ENCODE measurements at regions not wholly inside any gene's neighbourhood (a gene's known extent, or its start where the extent isn't known, plus 50 kb on each side); places are given as distances from the start of the nearest gene placed in this dataset.

GRCh38 chr18:56161566-56162260 lies 476.7 kb downstream of the TXNL1 start:
- Histone ChIP-seq H3K4me1 (ENCODE audit: control insufficient read depth, insufficient read depth, low read length) (peaks cover under 1% of the 10 kb centered on the region), H3K27me3 (ENCODE audit: control insufficient read depth in 1 of 2, insufficient read depth in 2 of 2, low read length in 2 of 2) (no peaks in the 10 kb centered on the region), H3K4me3 (ENCODE audit: low read length in 2 of 2) (no peak overlapping the region), H3K9me3 (ENCODE audit: control insufficient read depth in 2 of 2, low read length in 2 of 2) (no peaks in the 10 kb centered on the region), H3K36me3 (ENCODE audit: control insufficient read depth in 2 of 2, insufficient read depth in 2 of 2, low read length in 2 of 2) (no peaks in the 10 kb centered on the region), H3K9ac (ENCODE audit: low read length in 2 of 2) (no peak overlapping the region), H3K27ac (ENCODE audit: low read length) (no peak overlapping the region)

- H3K4me3 ChIP-seq (ENCODE audit: low read length in 2 of 2): no peak overlapping the region
- no peak overlapping the region for H3K27ac ChIP-seq (ENCODE audit: low read length)
- no peaks in the 10 kb centered on the region for H3K9me3 ChIP-seq (ENCODE audit: control insufficient read depth in 2 of 2, low read length in 2 of 2)
- H3K9ac ChIP-seq (ENCODE audit: low read length in 2 of 2): no peak overlapping the region
- no peaks in the 10 kb centered on the region for H3K4me1 ChIP-seq (ENCODE audit: control insufficient read depth, insufficient read depth, low read length)
- no peaks in the 10 kb centered on the region for H3K27me3 ChIP-seq (ENCODE audit: control insufficient read depth in 1 of 2, insufficient read depth in 2 of 2, low read length in 2 of 2)
- H3K36me3 ChIP-seq (ENCODE audit: control insufficient read depth in 2 of 2, insufficient read depth in 2 of 2, low read length in 2 of 2): no peaks in the 10 kb centered on the region
Observed at GRCh38 chr18:56158676-56159075, 479.7 kb downstream of the TXNL1 start.

GRCh38 chr18:56157541-56157940 lies 480.9 kb downstream of the TXNL1 start:
- no peak overlapping the region for H3K4me3 ChIP-seq (ENCODE audit: low read length in 2 of 2)
- H3K9me3 ChIP-seq (ENCODE audit: control insufficient read depth in 2 of 2, low read length in 2 of 2): no peaks in the 10 kb centered on the region
- no peak overlapping the region for H3K9ac ChIP-seq (ENCODE audit: low read length in 2 of 2)

DNA sequence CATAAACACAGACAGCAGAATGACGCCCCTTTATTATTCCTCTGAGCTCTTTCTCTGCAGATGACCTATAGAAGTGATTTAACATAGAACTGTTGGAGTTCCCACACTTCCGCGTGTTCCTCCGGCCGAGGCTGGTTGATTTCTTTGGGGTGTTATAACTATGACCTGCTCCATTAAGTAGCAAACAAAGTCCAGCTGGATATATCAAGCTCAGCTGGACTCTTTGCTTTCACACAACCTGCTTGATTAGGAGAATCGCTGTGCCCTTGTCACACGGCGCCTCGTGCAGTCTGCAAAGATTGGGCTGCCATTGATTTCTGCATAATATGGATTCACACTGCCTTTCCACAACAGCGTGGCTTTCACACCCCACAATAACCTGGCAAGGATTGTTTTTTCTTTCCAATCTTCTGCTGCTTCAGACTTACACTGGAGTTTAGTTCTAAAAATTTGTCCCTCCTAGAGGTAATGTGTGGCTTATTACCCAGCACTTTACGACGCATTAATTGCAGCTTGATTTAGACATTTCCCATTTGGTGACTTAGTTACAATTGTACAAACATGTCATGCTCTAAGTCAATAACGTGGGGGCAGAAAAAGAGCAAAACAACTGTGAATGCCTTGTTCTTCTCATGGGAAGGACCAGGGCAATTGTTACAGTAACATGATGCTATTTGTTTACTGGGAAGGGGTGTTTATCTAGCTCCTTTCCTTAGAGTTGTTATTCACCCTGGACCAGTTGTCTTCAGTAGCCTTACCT lies 485.7 kb downstream of the TXNL1 start:
- Histone ChIP-seq H3K9ac (ENCODE audit: low read length in 2 of 2) (no peak overlapping the region), H3K27ac (ENCODE audit: low read length) (no peak overlapping the region), H3K4me1 (ENCODE audit: control insufficient read depth, insufficient read depth, low read length) (no peaks in the 10 kb centered on the region), H3K9me3 (ENCODE audit: control insufficient read depth in 2 of 2, low read length in 2 of 2) (no peaks in the 10 kb centered on the region), H3K36me3 (ENCODE audit: control insufficient read depth in 2 of 2, insufficient read depth in 2 of 2, low read length in 2 of 2) (no peaks in the 10 kb centered on the region), H3K4me3 (ENCODE audit: low read length in 2 of 2) (no peak overlapping the region), H3K27me3 (ENCODE audit: control insufficient read depth in 1 of 2, insufficient read depth in 2 of 2, low read length in 2 of 2) (no peaks in the 10 kb centered on the region)

More at GRCh38 chr18:56157541-56157940, 480.9 kb downstream of the TXNL1 start:
- H3K36me3 ChIP-seq (ENCODE audit: control insufficient read depth in 2 of 2, insufficient read depth in 2 of 2, low read length in 2 of 2): no peaks in the 10 kb centered on the region
- no peaks in the 10 kb centered on the region for H3K27me3 ChIP-seq (ENCODE audit: control insufficient read depth in 1 of 2, insufficient read depth in 2 of 2, low read length in 2 of 2)
- H3K4me1 ChIP-seq (ENCODE audit: control insufficient read depth, insufficient read depth, low read length): no peaks in the 10 kb centered on the region
- no peak overlapping the region for H3K27ac ChIP-seq (ENCODE audit: low read length)

DNA sequence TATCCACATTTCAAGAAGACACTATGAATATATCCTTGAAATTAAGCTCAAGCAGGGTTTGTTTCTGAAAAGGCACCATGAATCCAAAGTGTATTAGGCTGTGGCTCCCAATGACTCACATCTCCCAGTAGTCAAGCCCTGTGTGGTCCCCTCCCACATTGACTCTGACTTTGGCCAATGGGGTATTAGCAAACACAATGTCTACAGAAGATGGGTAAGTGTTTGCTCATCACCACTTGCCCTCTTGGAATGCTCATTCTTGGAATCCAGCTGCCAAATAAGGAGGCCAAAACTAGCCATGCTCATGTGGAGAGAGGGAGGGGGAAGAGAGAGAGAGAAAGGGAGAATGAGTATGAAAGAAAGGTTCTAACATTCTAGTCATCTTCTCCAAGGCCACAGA lies 490.0 kb downstream of the TXNL1 start:
- no peak overlapping the region for H3K27ac ChIP-seq (ENCODE audit: low read length)
- H3K4me3 ChIP-seq (ENCODE audit: low read length in 2 of 2): no peak overlapping the region
- H3K36me3 ChIP-seq (ENCODE audit: control insufficient read depth in 2 of 2, insufficient read depth in 2 of 2, low read length in 2 of 2): no peaks in the 10 kb centered on the region
- H3K9me3 ChIP-seq (ENCODE audit: control insufficient read depth in 2 of 2, low read length in 2 of 2): no peaks in the 10 kb centered on the region
- no peak overlapping the region for H3K9ac ChIP-seq (ENCODE audit: low read length in 2 of 2)
- H3K27me3 ChIP-seq (ENCODE audit: control insufficient read depth in 1 of 2, insufficient read depth in 2 of 2, low read length in 2 of 2): no peaks in the 10 kb centered on the region
- no peaks in the 10 kb centered on the region for H3K4me1 ChIP-seq (ENCODE audit: control insufficient read depth, insufficient read depth, low read length)

- Histone ChIP-seq H3K36me3 (ENCODE audit: control insufficient read depth in 2 of 2, insufficient read depth in 2 of 2, low read length in 2 of 2) (no peaks in the 10 kb centered on the region), H3K27me3 (ENCODE audit: control insufficient read depth in 1 of 2, insufficient read depth in 2 of 2, low read length in 2 of 2) (no peaks in the 10 kb centered on the region), H3K9ac (ENCODE audit: low read length in 2 of 2) (no peak overlapping the region), H3K27ac (ENCODE audit: low read length) (no peak overlapping the region), H3K9me3 (ENCODE audit: control insufficient read depth in 2 of 2, low read length in 2 of 2) (no peaks in the 10 kb centered on the region), H3K4me1 (ENCODE audit: control insufficient read depth, insufficient read depth, low read length) (no peaks in the 10 kb centered on the region), H3K4me3 (ENCODE audit: low read length in 2 of 2) (no peak overlapping the region)
Observed at GRCh38 chr18:56146565-56146964, 491.8 kb downstream of the TXNL1 start.

DNA sequence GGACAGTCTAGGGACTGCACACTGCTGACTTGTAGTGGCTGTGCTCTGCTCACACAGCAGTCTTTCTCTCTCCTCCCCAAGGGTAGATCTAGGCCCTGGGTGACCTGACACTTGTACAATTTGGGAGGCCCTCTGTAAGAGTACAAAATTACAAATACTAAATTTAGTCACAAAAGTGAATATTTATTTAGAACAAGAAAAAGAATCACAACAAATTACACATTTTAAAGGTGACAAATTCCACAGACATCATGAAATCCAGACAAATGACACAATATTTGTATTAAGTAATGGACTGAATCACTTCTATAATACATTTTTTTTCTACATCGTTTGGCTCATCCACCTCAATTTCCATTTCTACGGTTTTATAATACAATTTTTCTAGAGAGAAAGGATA lies 496.4 kb downstream of the TXNL1 start:
- no peaks in the 10 kb centered on the region for H3K4me1 ChIP-seq (ENCODE audit: control insufficient read depth, insufficient read depth, low read length)
- no peaks in the 10 kb centered on the region for H3K9me3 ChIP-seq (ENCODE audit: control insufficient read depth in 2 of 2, low read length in 2 of 2)
- H3K4me3 ChIP-seq (ENCODE audit: low read length in 2 of 2): no peak overlapping the region
- H3K9ac ChIP-seq (ENCODE audit: low read length in 2 of 2): no peak overlapping the region
- no peaks in the 10 kb centered on the region for H3K27me3 ChIP-seq (ENCODE audit: control insufficient read depth in 1 of 2, insufficient read depth in 2 of 2, low read length in 2 of 2)
- H3K27ac ChIP-seq (ENCODE audit: low read length): no peak overlapping the region
- no peaks in the 10 kb centered on the region for H3K36me3 ChIP-seq (ENCODE audit: control insufficient read depth in 2 of 2, insufficient read depth in 2 of 2, low read length in 2 of 2)

DNA sequence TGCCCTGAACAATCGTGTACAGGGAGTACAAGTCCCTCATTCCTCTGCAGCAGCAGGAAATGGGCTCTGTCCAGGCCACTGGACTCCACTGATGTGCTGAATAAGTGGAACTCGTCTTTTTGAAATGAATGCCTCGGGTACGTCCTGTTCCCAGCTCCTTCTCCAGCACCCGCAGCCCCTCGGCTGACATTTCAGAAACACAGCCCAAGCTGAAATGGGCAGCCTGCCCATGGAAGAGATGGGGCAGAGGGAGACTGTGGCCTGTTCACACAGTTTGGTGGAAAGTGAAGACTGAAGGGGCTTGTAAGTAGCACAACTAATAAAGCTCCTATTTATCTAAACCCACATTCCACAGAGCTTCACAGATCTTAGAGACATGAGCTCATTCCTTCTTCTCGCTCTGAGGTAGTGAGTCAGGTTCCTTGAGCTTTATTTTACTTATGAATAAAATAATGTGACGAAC lies 498.6 kb downstream of the TXNL1 start:
- H3K9me3 ChIP-seq (ENCODE audit: control insufficient read depth in 2 of 2, low read length in 2 of 2): no peaks in the 10 kb centered on the region
- no peak overlapping the region for H3K27ac ChIP-seq (ENCODE audit: low read length)
- H3K4me1 ChIP-seq (ENCODE audit: control insufficient read depth, insufficient read depth, low read length): no peaks in the 10 kb centered on the region
- no peaks in the 10 kb centered on the region for H3K27me3 ChIP-seq (ENCODE audit: control insufficient read depth in 1 of 2, insufficient read depth in 2 of 2, low read length in 2 of 2)
- no peak overlapping the region for H3K9ac ChIP-seq (ENCODE audit: low read length in 2 of 2)
- no peaks in the 10 kb centered on the region for H3K36me3 ChIP-seq (ENCODE audit: control insufficient read depth in 2 of 2, insufficient read depth in 2 of 2, low read length in 2 of 2)
- no peak overlapping the region for H3K4me3 ChIP-seq (ENCODE audit: low read length in 2 of 2)

GRCh38 chr18:56139372-56139771 lies 499.0 kb downstream of the TXNL1 start:
- Histone ChIP-seq H3K9me3 (ENCODE audit: control insufficient read depth in 2 of 2, low read length in 2 of 2) (no peaks in the 10 kb centered on the region), H3K27ac (ENCODE audit: low read length) (no peak overlapping the region), H3K4me3 (ENCODE audit: low read length in 2 of 2) (no peak overlapping the region), H3K27me3 (ENCODE audit: control insufficient read depth in 1 of 2, insufficient read depth in 2 of 2, low read length in 2 of 2) (no peaks in the 10 kb centered on the region), H3K9ac (ENCODE audit: low read length in 2 of 2) (no peak overlapping the region), H3K36me3 (ENCODE audit: control insufficient read depth in 2 of 2, insufficient read depth in 2 of 2, low read length in 2 of 2) (no peaks in the 10 kb centered on the region), H3K4me1 (ENCODE audit: control insufficient read depth, insufficient read depth, low read length) (no peaks in the 10 kb centered on the region)

GRCh38 chr18:56136105-56136504 lies 502.3 kb downstream of the TXNL1 start:
- Histone ChIP-seq H3K27me3 (ENCODE audit: control insufficient read depth in 1 of 2, insufficient read depth in 2 of 2, low read length in 2 of 2) (no peaks in the 10 kb centered on the region), H3K36me3 (ENCODE audit: control insufficient read depth in 2 of 2, insufficient read depth in 2 of 2, low read length in 2 of 2) (no peaks in the 10 kb centered on the region), H3K27ac (ENCODE audit: low read length) (no peak overlapping the region), H3K4me3 (ENCODE audit: low read length in 2 of 2) (no peak overlapping the region), H3K9me3 (ENCODE audit: control insufficient read depth in 2 of 2, low read length in 2 of 2) (no peaks in the 10 kb centered on the region), H3K9ac (ENCODE audit: low read length in 2 of 2) (no peak overlapping the region), H3K4me1 (ENCODE audit: control insufficient read depth, insufficient read depth, low read length) (no peaks in the 10 kb centered on the region)

GRCh38 chr18:56130481-56130880 lies 507.9 kb downstream of the TXNL1 start:
- Histone ChIP-seq H3K4me1 (ENCODE audit: control insufficient read depth, insufficient read depth, low read length) (no peaks in the 10 kb centered on the region), H3K4me3 (ENCODE audit: low read length in 2 of 2) (no peak overlapping the region), H3K9ac (ENCODE audit: low read length in 2 of 2) (no peak overlapping the region), H3K9me3 (ENCODE audit: control insufficient read depth in 2 of 2, low read length in 2 of 2) (no peaks in the 10 kb centered on the region), H3K27ac (ENCODE audit: low read length) (no peak overlapping the region), H3K36me3 (ENCODE audit: control insufficient read depth in 2 of 2, insufficient read depth in 2 of 2, low read length in 2 of 2) (no peaks in the 10 kb centered on the region), H3K27me3 (ENCODE audit: control insufficient read depth in 1 of 2, insufficient read depth in 2 of 2, low read length in 2 of 2) (no peaks in the 10 kb centered on the region)

Data from stomach smooth muscle (tissue), 2 donors.